IPS-20b (cell line): ENCODE measurements at regions not wholly inside any gene's neighbourhood (a gene's known extent, or its start where the extent isn't known, plus 50 kb on each side); places are given as distances from the start of the nearest gene placed in this dataset.

Experiments
- H3K27ac ChIP-seq: one replicate; pipeline ENCODE4 v1.5.1; 2013; ENCODE audit warnings: low read length
- H3K27me3 ChIP-seq: 2 replicates; pipeline ENCODE4 v1.6.1; 2013; ENCODE audit warnings: mild to moderate bottlenecking, low read length, inconsistent platforms; ENCODE audit not compliant: insufficient read depth
- H3K36me3 ChIP-seq: 2 replicates; pipeline ENCODE4 v1.6.1; 2013; ENCODE audit warnings: low read depth, mild to moderate bottlenecking, inconsistent platforms, low read length, moderate library complexity; ENCODE audit not compliant: insufficient read depth
- H3K4me1 ChIP-seq: 2 replicates; pipeline ENCODE4 v1.6.1; 2013; ENCODE audit warnings: mild to moderate bottlenecking, control low read depth, inconsistent platforms, low read length, moderate library complexity; ENCODE audit not compliant: insufficient read depth
- H3K4me3 ChIP-seq: 2 replicates; pipeline ENCODE4 v1.5.1; 2013; ENCODE audit warnings: mild to moderate bottlenecking, low read length, inconsistent platforms
- H3K9ac ChIP-seq: 2 replicates; pipeline ENCODE4 v1.6.1; 2013; ENCODE audit warnings: low read depth, mild to moderate bottlenecking, inconsistent platforms, low read length, moderate library complexity
- H3K9me3 ChIP-seq: 2 replicates; pipeline ENCODE4 v1.6.1; 2013; ENCODE audit warnings: mild to moderate bottlenecking, low read depth, low read length, inconsistent platforms; ENCODE audit not compliant: insufficient read depth

DNA sequence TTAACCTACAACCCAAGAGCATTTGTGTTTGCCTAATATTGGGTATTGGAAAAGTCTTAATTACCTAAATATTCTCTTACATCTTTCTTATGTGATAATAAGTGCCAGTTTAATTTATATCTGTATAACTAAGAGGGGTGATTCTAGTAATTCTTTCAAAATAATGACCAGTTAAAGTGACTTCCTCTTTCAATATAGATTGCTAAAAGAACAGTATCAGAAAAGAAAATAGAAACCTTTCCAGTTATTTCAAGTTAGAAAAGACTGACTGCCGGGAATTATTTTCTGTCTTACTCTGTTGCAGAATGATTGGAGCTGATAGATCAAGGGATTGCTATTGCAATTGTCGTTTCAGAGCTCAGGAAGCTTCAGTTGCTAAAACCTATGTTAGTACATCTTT, 525.0 kb upstream of the SEMA3D start:
- Histone ChIP-seq H3K36me3 (no peaks in the 10 kb centered on the region), H3K9me3 (no peaks in the 10 kb centered on the region), H3K9ac (no peak overlapping the region), H3K4me1 (no peaks in the 10 kb centered on the region), H3K27ac (no peak overlapping the region), H3K27me3 (no peaks in the 10 kb centered on the region), H3K4me3 (no peak overlapping the region)

GRCh38 chr7:85710960-85711359, 524.1 kb upstream of the SEMA3D start:
- H3K9ac ChIP-seq, result no peak overlapping the region

DNA sequence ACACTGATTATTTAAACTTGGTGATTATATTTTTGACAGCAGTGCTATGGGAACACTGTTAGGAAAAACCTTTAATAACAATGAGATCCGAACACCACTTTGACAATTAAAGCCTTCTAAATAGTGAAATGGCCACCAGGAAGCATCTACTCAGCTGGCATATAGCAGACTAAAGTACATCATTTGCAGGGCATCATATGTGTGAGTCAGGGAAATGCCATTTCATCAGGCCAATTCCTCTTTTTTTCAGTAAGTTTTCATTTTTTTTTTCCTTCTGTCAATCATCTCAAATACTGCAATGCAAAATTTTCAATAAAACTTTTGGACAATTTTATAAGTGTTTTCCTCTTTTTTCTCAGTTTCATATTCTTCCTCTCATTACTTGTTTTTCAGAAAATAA, 521.4 kb upstream of the SEMA3D start:
- Histone ChIP-seq H3K36me3 (no peaks in the 10 kb centered on the region), H3K9ac (no peak overlapping the region), H3K4me1 (no peaks in the 10 kb centered on the region), H3K9me3 (no peaks in the 10 kb centered on the region), H3K27me3 (no peaks in the 10 kb centered on the region), H3K27ac (no peak overlapping the region), H3K4me3 (no peak overlapping the region)

More at GRCh38 chr7:85710960-85711359, 524.1 kb upstream of the SEMA3D start:
- no peaks in the 10 kb centered on the region for H3K36me3 ChIP-seq
- no peaks in the 10 kb centered on the region for H3K9me3 ChIP-seq
- no peaks in the 10 kb centered on the region for H3K4me1 ChIP-seq
- H3K4me3 ChIP-seq, result no peak overlapping the region
- no peaks in the 10 kb centered on the region for H3K27me3 ChIP-seq
- H3K27ac ChIP-seq, result no peak overlapping the region

- Histone ChIP-seq H3K27me3 (no peaks in the 10 kb centered on the region), H3K27ac (no peak overlapping the region), H3K9ac (no peak overlapping the region), H3K9me3 (no peaks in the 10 kb centered on the region), H3K4me3 (no peak overlapping the region), H3K4me1 (no peaks in the 10 kb centered on the region), H3K36me3 (no peaks in the 10 kb centered on the region)
Measured at GRCh38 chr7:85705076-85705475, 518.2 kb upstream of the SEMA3D start.

DNA sequence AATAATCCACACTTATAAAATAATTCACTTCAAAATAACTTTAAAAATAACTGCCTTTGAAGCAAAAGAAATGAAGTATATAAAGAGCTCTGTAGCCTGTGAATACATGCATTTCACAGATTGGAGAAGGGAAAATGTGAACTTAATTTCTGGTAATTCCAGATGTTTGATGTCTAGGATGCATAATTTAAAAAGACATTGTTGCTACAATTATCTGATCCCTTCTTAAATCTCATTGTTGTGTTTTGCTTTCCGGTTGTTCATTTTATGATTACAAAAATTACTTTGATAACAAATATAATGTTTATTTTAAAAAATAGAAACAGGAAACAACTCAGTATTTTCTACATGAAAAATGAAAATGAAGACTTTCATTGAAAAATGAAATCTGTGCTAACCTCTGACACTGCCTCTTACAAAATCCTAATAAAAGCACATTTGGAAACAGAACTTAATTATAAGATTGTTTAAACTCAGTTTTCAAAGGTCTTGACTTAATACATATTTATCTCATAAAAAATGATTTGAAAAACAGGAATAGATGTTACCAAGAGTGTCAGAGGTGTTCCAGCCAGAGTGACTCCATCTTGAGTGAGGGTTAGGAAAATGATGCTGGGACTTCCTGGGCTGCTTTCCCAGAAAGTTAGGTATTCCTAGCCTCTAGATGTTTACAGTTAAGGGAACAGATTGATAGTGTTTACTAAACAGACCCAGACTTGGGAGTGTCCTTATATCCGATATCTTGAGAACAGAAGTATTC, 516.6 kb upstream of the SEMA3D start:
- H3K4me3 ChIP-seq, result no peak overlapping the region
- H3K9me3 ChIP-seq, result no peaks in the 10 kb centered on the region
- H3K36me3 ChIP-seq, result no peaks in the 10 kb centered on the region
- no peak overlapping the region for H3K27ac ChIP-seq
- H3K4me1 ChIP-seq, result no peaks in the 10 kb centered on the region
- no peak overlapping the region for H3K9ac ChIP-seq
- no peaks in the 10 kb centered on the region for H3K27me3 ChIP-seq

GRCh38 chr7:85702348-85702747, 515.5 kb upstream of the SEMA3D start:
- H3K36me3 ChIP-seq, result no peaks in the 10 kb centered on the region
- H3K9me3 ChIP-seq, result no peaks in the 10 kb centered on the region
- no peak overlapping the region for H3K27ac ChIP-seq
- H3K9ac ChIP-seq, result no peak overlapping the region
- no peak overlapping the region for H3K4me3 ChIP-seq
- H3K27me3 ChIP-seq, result no peaks in the 10 kb centered on the region
- no peaks in the 10 kb centered on the region for H3K4me1 ChIP-seq

- H3K4me1 ChIP-seq, result no peaks in the 10 kb centered on the region
- no peak overlapping the region for H3K9ac ChIP-seq
- no peak overlapping the region for H3K27ac ChIP-seq
- no peaks in the 10 kb centered on the region for H3K36me3 ChIP-seq
- no peaks in the 10 kb centered on the region for H3K9me3 ChIP-seq
- H3K27me3 ChIP-seq, result no peaks in the 10 kb centered on the region
- no peak overlapping the region for H3K4me3 ChIP-seq
Measured at GRCh38 chr7:85699482-85699881, 512.6 kb upstream of the SEMA3D start.

DNA sequence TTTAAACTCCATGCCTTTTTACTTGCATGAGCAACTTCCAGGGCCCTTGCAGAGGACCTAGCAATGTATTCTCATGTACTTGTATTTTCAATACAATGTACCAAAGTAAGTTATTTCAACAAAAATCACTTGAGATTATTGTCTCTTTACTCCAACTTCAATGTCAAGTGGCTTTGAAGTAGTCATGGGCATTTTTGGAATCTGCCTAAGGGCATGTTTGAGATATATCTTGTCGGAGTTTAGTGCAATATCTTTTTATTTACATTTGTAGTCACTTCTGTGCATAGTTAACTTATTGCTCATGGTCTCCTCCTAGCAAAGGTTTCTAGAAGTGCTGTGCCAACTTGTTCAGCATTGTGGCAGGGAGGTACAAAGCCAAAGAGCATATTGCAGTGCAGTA, 508.7 kb upstream of the SEMA3D start:
- Histone ChIP-seq H3K27ac (no peak overlapping the region), H3K27me3 (no peaks in the 10 kb centered on the region), H3K4me3 (no peak overlapping the region), H3K4me1 (no peaks in the 10 kb centered on the region), H3K9me3 (no peaks in the 10 kb centered on the region), H3K36me3 (no peaks in the 10 kb centered on the region), H3K9ac (no peak overlapping the region)

- Histone ChIP-seq H3K4me3 (no peak overlapping the region), H3K36me3 (no peaks in the 10 kb centered on the region), H3K27ac (no peak overlapping the region), H3K27me3 (no peaks in the 10 kb centered on the region), H3K9ac (no peak overlapping the region), H3K9me3 (no peaks in the 10 kb centered on the region), H3K4me1 (no peaks in the 10 kb centered on the region)
Measured at GRCh38 chr7:85695041-85695440, 508.2 kb upstream of the SEMA3D start.

DNA sequence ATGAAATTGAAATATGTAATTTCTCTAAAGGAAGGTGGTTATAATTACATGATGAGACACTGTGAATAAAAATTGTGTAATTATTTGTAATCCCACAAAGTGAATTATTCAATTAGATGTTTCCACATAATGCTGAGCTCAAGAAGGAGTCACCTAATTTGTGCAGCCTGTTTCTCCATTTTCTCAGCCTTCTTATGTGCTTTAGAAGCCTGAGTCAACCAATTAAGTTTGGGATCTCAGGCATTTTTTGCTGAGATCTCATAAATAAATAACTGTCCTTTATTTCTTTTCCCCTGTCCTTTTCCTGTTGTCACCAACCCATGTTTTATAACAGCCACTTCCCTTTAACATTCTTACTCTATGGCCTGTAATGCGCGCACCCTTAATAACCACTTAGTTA, 506.5 kb upstream of the SEMA3D start:
- H3K9ac ChIP-seq, result no peak overlapping the region
- H3K27ac ChIP-seq, result no peak overlapping the region
- H3K4me3 ChIP-seq, result no peak overlapping the region
- no peaks in the 10 kb centered on the region for H3K9me3 ChIP-seq
- H3K4me1 ChIP-seq, result no peaks in the 10 kb centered on the region
- H3K36me3 ChIP-seq, result no peaks in the 10 kb centered on the region
- no peaks in the 10 kb centered on the region for H3K27me3 ChIP-seq

DNA sequence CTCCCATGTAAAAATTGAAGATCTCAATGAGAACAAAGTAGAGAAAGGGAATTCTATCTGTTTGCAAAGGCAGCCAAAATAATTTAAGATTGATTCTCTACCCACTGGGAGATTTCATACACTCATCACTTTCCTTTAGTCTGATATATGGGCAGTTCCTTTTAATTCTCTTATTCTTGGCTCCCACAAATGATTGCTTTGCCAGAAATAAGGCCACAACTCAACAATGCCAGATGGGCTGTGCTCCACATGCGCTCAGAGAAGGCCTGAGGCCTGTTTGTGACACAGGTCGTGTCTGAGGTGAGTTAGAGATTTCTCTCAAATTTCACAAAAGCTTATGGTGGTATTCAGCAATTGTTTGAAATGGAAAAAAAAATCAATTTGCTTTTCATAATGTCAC, 501.9 kb upstream of the SEMA3D start:
- Histone ChIP-seq H3K4me3 (no peak overlapping the region), H3K36me3 (no peaks in the 10 kb centered on the region), H3K9me3 (peaks cover 25% of the 10 kb centered on the region), H3K27me3 (no peaks in the 10 kb centered on the region), H3K27ac (no peak overlapping the region), H3K9ac (no peak overlapping the region), H3K4me1 (0 out of 2 replicates have a peak, but pooled peaks cover 2% of the 10 kb centered on the region)

- H3K4me1 ChIP-seq, result 0 out of 2 replicates have a peak, but pooled peaks cover 2% of the 10 kb centered on the region
Measured at GRCh38 chr7:85686401-85687181, 499.7 kb upstream of the SEMA3D start.

More at GRCh38 chr7:85686401-85687181, 499.7 kb upstream of the SEMA3D start:
- Histone ChIP-seq H3K27ac (no peak overlapping the region), H3K27me3 (no peaks in the 10 kb centered on the region), H3K4me3 (no peak overlapping the region), H3K9me3 (peaks cover 25% of the 10 kb centered on the region), H3K9ac (no peak overlapping the region), H3K36me3 (no peaks in the 10 kb centered on the region)
